Endothelial cell of umbilical vein (primary cell): ENCODE measurements at regions not wholly inside any gene's neighbourhood (a gene's known extent, or its start where the extent isn't known, plus 50 kb on each side); places are given as distances from the start of the nearest gene placed in this dataset.

Experiments used
- CTCF ChIP-seq, 2 donors: IDR thresholded peaks; 1 replicate in 1 of 2; 2 replicates in 1 of 2; pipeline ENCODE4 v1.5.1; 2011; ENCODE audit warnings: low read length in 2 of 2, mild to moderate bottlenecking in 2 of 2, moderate library complexity in 2 of 2, control low read depth in 1 of 2, inconsistent platforms in 1 of 2, low read depth in 1 of 2; ENCODE audit not compliant: insufficient read depth in 1 of 2; ENCODE audit errors: extremely low read depth in 1 of 2
- EZH2 ChIP-seq: IDR thresholded peaks from 2 replicates; pipeline ENCODE4 v1.6.1; 2012; ENCODE audit warnings: borderline replicate concordance, low read depth, mild to moderate bottlenecking, moderate library complexity, low read length, inconsistent platforms; ENCODE audit not compliant: severe bottlenecking
- FOS ChIP-seq: IDR thresholded peaks from 2 replicates; pipeline ENCODE4 v1.6.1; 2011; ENCODE audit warnings: mild to moderate bottlenecking, low read length, moderate library complexity, borderline replicate concordance; ENCODE audit not compliant: insufficient read depth
- GATA2 ChIP-seq: IDR thresholded peaks from 2 replicates; pipeline ENCODE4 v1.7.0; 2011; ENCODE audit warnings: low read depth, mild to moderate bottlenecking, moderate library complexity, mixed read lengths, low read length; ENCODE audit not compliant: insufficient read length, insufficient read depth
- JUN ChIP-seq: IDR thresholded peaks from 2 replicates; pipeline ENCODE4 v1.6.1; 2011; ENCODE audit warnings: borderline replicate concordance, low read depth; ENCODE audit not compliant: insufficient read length, insufficient read depth
- MAX ChIP-seq: IDR thresholded peaks from 2 replicates; pipeline ENCODE4 v1.6.1; 2011; ENCODE audit not compliant: insufficient read depth, insufficient read length
- MYC ChIP-seq: IDR thresholded peaks from one replicate; pipeline ENCODE4 v1.6.1; 2011; ENCODE audit warnings: mild to moderate bottlenecking, low read depth, low read length
- POLR2A ChIP-seq: IDR thresholded peaks from 2 replicates; pipeline ENCODE4 v1.6.1; 2012; ENCODE audit warnings: low read depth, mild to moderate bottlenecking, control low read depth, low read length
- POLR2AphosphoS5 ChIP-seq: IDR thresholded peaks from 2 replicates; pipeline ENCODE4 v1.6.1; 2012; ENCODE audit warnings: low read depth, mild to moderate bottlenecking, control low read depth, low read length, moderate library complexity; ENCODE audit not compliant: insufficient read depth

GRCh38 chr4:184317234-184317918, 99.7 kb upstream of the ENPP6 start:
- no peak for TF ChIP-seq CTCF (IDR thresholded peaks at IDR 0.05; ENCODE audit: extremely low read depth in 1 of 2, insufficient read depth in 1 of 2, low read depth in 1 of 2, low read length in 2 of 2)
- TF ChIP-seq MYC = no peak
- no peak for TF ChIP-seq POLR2A
- no peak for TF ChIP-seq JUN
- TF ChIP-seq POLR2AphosphoS5 = no peak
- TF ChIP-seq MAX = no peak
- no peak for TF ChIP-seq EZH2
- no peak for TF ChIP-seq GATA2
- TF ChIP-seq FOS = no peak
